ENCODE measurements at regions not wholly inside any gene's neighbourhood (a gene's known extent, or its start where the extent isn't known, plus 50 kb on each side); places are given as distances from the start of the nearest gene placed in this dataset.

GRCh38 chr19:29879655-29879974 lies 62.4 kb upstream of the URI1 start:
- Histone ChIP-seq H3K23ac (ENCODE audit: insufficient read length, low read depth, low read length) (no peak overlapping the region), H4K5ac (ENCODE audit: insufficient read length, low read depth, low read length) (no peak overlapping the region), H4K20me1 (ENCODE audit: control insufficient read depth, insufficient read depth, insufficient read length) (no peaks in the 10 kb centered on the region), H3K9me3 (ENCODE audit: control insufficient read depth, low read depth, low read length) (no peaks in the 10 kb centered on the region), H2BK5ac (ENCODE audit: insufficient read length, low read length) (no peak overlapping the region), H3K27ac (ENCODE audit: insufficient read length, low read depth, low read length) (no peak overlapping the region), H3K27me3 (ENCODE audit: insufficient read depth, low read length) (no peaks in the 10 kb centered on the region; the same call in 1 of the 2 replicates), H2BK20ac (ENCODE audit: low read depth, low read length, poor library complexity, severe bottlenecking) (no peak overlapping the region), H3T11ph (ENCODE audit: low read length) (no peak overlapping the region), H2BK15ac (ENCODE audit: low read depth, low read length) (no peak overlapping the region), H3K79me2 (ENCODE audit: insufficient read depth, low read length) (no peaks in the 10 kb centered on the region), H3K79me1 (ENCODE audit: insufficient read depth, low read depth, low read length, poor library complexity, severe bottlenecking) (no peaks in the 10 kb centered on the region), H3K4ac (ENCODE audit: low read depth, low read length) (no peak overlapping the region), H3K23me2 (ENCODE audit: insufficient read length, low read depth, low read length, poor library complexity, severe bottlenecking) (no peaks in the 10 kb centered on the region), H3K4me1 (ENCODE audit: insufficient read depth, low read length) (no peaks in the 10 kb centered on the region; the same call in 1 of the 2 replicates), H3K18ac (ENCODE audit: insufficient read length, low read depth, low read length) (no peak overlapping the region), H2AFZ (ENCODE audit: low read length) (no peak overlapping the region), H3K4me2 (ENCODE audit: insufficient read depth, insufficient read length, low read length) (no peak overlapping the region), H2BK12ac (ENCODE audit: insufficient read length, low read depth, low read length) (no peak overlapping the region), H3K9ac (ENCODE audit: extremely low read depth, insufficient read length, low read length) (no peak overlapping the region), H2AK5ac (ENCODE audit: insufficient read length, low read length) (no peak overlapping the region), H3K14ac (ENCODE audit: insufficient read depth, low read length) (no peak overlapping the region), H4K8ac (replicated peaks; ENCODE audit: insufficient read length, low read depth, low read length) (no peak overlapping the region), H4K91ac (ENCODE audit: insufficient read length, low read depth, low read length) (no peak overlapping the region), H2BK120ac (ENCODE audit: low read depth, low read length, poor library complexity, severe bottlenecking) (no peak overlapping the region), H3K56ac (ENCODE audit: insufficient read length, low read depth, low read length) (no peak overlapping the region)
- Mint-ChIP-seq H3K4me3 (no peak overlapping the region), H3K27ac (no peak overlapping the region), H3K9me3 (no peaks in the 10 kb centered on the region), H3K4me1 (peaks cover 0 to 16% of the 10 kb centered on the region in 2 experiments; a peak in 3 of 4 replicates), H3K27me3 (ENCODE audit: low read depth) (peaks cover 39% of the 10 kb centered on the region), H3K36me3 (ENCODE audit: insufficient read depth in 1 of 3, low read depth in 3 of 3) (no peaks in the 10 kb centered on the region)
- WGBS (ENCODE audit: extremely low coverage, insufficient read length, low lambda C conversion rate), result no CpG with 5 or more reads among the region's 7 CpGs
- TF ChIP-seq CTCF (conservative IDR thresholded peaks at IDR 0.05), result no peak
- DNase-seq, result no peak

Data from H9 (cell line).